Activated naive CD4-positive, alpha-beta T cell treated with anti-CD3 and anti-CD28 coated beads, Interleukin-2, amount 50 U/mL, for 72 hours (primary cell): ENCODE measurements at regions not wholly inside any gene's neighbourhood (a gene's known extent, or its start where the extent isn't known, plus 50 kb on each side); places are given as distances from the start of the nearest gene placed in this dataset.

Experiments
- ATAC-seq, 2 donors: fragments of 150-1000 bp; cut with Tn5 transposase; 2 replicates each; pipeline ENCODE4 v1.10.0; 2021; ENCODE audit warnings: mild to moderate bottlenecking in 2 of 2, moderate library complexity in 2 of 2
- DNase-seq, 2 donors: peaks; one replicate each; pipeline ENCODE4 v3.0.0; 2021 to 2022; ENCODE audit warnings: low spot score in 2 of 2
- H3K27ac Mint-ChIP-seq, 2 donors: one replicate each; pipeline ENCODE4 v1.8.0; 2022; ENCODE audit warnings: mild to moderate bottlenecking in 2 of 2, mixed read lengths in 2 of 2
- H3K36me3 Mint-ChIP-seq, 2 donors: one replicate each; pipeline ENCODE4 v1.8.0; 2022; ENCODE audit warnings: mixed read lengths in 2 of 2
- H3K9me3 Mint-ChIP-seq, 2 donors: one replicate each; pipeline ENCODE4 v1.8.0; 2022; ENCODE audit warnings: mixed read lengths in 2 of 2

DNA sequence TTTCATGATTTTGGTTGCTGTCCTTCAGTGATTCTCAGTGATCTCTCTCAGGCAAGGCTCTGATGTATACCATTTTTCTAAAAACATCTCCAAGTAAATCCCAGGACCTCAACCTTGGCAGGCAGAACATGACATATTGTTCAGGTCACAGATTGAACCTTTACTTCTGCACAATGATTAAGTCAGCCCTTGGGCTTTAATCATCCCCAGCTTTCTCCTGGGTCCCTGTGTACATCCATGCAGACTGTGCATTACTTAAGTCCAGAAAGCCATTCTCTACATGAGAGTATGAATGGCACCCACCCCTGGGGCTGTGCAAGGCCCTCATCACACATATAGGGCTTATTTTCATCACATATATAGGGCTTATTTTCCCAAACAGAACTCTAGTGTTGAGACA, 58.7 kb upstream of the ADAMTS3 start:
- Mint-ChIP-seq H3K36me3 (no peaks in the 10 kb centered on the region), H3K27ac (no peak overlapping the region), H3K9me3 (no peaks in the 10 kb centered on the region)
- DNase-seq (no peak), ATAC-seq (no peak)
